CD4-positive, alpha-beta T cell treated with Interleukin-4 for 4 hours (primary cell): ENCODE measurements at regions not wholly inside any gene's neighbourhood (a gene's known extent, or its start where the extent isn't known, plus 50 kb on each side); places are given as distances from the start of the nearest gene placed in this dataset.

Experiments
- DNase-seq: peaks from one replicate; pipeline ENCODE4 v3.0.0-alpha.2; 2020

DNA sequence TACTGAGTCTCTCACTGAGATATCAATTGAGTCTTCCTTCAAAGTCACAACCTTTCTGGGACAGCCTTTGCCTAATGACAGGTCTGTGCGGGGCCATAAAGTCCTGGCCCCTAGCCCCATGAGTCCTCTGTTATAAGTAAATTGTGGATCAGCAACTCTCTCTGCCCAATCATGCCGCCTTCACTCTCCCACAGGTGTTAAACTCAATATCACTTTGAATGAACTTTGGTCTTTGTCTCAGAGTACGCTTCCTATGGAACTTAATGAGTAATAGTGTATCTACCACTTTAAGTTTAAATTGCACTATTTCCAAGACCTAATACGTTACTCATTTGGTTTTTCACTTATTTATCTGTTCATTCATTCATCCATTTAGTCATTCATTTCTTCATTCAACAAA, 826.4 kb downstream of the TUSC7 start:
- DNase-seq, result no peak

- no peak for DNase-seq
These were observed 828.4 kb downstream of the TUSC7 start for GRCh38 chr3:117537949-117538348.

GRCh38 chr3:117539729-117540128, 830.1 kb downstream of the TUSC7 start:
- DNase-seq, result no peak

GRCh38 chr3:117540597-117540996, 831.0 kb downstream of the TUSC7 start:
- DNase-seq, result no peak

DNA sequence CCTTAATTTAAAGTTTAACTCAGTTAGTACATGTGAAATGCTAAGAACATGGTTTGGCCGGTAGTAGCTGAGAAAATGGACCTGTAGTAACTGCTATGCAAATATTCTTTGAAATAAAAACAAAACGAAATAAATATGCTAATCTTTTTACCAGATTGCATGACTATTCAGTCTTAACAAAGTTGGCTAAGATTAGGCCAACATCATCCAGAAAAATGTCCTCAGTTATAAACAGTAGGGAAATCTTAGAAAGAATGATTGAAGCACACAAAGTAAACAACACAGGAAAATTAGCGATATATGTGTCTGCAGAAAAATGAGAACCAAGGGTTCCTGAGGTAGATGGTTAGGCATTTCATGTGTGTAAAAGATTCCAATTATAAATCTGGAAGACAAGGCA, 832.1 kb downstream of the TUSC7 start:
- no peak for DNase-seq

DNA sequence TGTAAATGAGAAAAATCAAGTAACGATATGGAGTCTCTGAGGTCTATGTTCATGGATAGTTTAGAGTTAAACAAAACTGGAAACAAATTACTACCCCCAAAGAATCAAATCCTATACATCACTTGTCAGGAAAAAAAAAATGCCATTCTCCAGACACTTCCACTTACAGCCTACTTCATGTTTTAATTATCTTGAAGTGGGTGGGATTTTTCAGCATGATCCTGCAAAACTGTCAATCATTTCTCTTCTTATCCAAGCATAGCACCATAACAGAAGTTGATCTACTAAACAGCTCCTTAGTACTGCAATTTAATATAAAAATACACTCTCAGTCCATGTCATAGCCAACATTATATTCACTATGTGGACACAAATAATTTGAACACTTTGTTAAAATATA, 833.9 kb downstream of the TUSC7 start:
- no peak for DNase-seq

- DNase-seq, result no peak
These were observed 835.9 kb downstream of the TUSC7 start for GRCh38 chr3:117545484-117545883.

GRCh38 chr3:117547956-117548550, 838.5 kb downstream of the TUSC7 start:
- no peak for DNase-seq

DNA sequence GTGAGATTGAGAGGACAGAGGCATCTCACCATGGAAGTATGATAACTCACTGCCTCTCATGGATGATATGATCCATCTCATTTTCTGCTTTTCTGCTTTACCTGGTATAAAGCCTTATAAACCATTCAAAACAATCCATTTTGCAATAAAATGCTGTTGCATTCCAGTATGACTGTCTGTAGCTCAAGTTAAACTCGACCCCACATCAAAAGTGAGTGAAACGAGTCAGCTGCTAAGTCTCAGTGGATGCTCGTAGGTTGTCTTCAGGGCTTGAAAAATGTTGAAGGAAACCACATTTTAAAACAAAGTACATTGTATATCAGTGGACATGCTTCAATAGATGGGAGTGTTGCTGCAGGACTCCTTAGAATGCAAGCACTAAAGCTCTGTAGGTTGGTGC, 839.0 kb downstream of the TUSC7 start:
- DNase-seq, result no peak

DNA sequence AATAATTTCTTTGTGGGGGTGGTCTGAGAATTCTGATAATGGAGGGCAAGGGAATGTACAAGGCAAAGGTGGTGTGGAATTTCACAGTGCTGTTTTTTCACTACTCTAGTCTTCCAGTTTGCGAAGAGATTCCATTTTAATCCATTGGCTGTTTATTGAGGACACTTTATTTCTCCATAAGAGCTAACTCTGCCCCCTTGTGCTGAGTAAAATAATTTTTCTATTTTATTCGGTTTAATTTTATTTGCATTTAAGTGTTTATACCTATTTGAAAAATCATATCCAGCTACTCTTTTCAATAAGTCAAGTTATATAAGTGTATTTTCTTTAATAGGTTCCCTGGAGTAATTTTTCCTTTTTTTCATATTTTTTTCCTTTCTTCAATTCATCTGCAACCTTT, 840.1 kb downstream of the TUSC7 start:
- no peak for DNase-seq

GRCh38 chr3:117550766-117551165, 841.2 kb downstream of the TUSC7 start:
- no peak for DNase-seq

- DNase-seq, result no peak
These were observed 843.9 kb downstream of the TUSC7 start for GRCh38 chr3:117553461-117553860.

DNA sequence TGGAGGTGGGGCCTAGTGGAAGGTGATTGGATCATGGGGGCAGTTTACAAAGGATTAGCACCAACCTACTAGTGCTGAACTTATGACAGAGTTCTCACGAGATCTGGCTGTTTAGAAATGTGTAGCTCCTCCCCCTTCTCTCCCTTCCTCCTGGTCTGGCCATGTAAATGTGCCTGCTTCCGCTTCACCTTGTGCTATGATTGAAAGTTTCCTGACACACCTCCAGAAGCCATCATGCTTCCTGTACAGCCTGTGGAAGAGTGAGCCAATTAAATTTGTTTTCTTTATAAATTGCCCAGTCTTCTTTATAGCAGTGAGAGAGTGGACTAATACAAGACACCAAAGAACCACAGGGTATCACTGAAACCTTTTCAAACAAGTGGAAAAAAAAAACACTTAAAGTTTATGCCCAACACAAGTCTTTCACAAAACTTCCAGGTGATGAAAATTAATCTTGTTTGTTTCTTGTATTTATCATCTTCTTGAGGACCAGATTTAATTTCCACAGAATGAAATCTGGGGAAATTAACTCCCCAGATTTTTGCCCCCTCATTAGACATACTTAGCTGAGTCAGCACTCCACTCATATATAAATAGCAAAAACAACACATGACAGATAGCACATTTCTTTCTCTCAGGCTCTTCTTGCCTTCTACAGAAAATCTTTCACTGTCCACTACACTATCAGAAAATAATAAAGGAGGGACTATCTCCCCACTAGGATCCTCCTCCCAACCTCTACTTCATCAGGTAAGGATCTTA, 847.2 kb downstream of the TUSC7 start:
- DNase-seq, result no peak

DNA sequence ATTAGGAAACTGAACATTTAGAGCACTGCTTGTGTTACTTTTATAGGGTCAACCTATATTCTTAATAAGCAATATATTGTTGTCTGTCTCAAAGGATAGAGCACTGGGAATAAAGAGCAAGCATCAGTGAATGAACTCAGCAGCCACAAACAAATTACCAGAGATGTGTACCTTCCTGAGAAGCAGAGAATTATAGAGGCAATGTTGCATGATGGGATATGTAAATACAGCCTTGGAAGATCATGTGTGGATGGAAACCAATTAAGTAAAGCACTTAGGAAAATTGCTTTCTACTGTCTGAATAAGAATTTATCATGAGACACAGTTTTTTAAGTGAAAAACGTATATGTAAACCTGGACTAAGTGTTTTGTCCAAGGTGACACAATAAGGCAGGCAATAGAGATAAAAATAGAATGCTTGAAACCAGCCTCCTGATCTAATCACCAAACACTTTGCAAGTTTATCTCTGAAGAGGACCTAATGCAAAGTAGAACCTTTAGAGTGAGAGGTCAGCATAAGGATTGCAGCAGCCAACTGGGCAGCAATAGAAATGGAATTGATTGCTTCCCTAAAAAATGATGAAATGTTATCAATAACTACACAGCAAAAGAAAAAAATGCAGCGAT, 848.0 kb downstream of the TUSC7 start:
- DNase-seq, result no peak

DNA sequence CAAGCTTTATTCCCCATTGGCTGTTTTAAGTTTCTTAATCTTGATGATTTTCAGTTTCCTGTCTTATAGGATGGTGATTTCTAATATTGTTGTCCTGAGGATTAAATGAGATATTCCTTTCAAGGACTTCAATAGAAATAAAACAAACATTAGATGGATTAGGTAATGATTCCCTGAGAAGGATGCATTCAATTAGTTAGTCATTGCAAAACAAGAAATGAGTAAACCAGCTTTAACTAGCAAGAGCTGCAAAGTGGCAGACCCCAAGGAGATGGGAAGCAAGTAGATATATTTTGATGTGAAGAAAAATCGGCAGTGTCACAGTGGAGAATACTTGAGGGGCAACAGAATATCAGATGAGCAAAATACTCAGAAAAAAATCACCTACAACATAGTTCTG, 849.1 kb downstream of the TUSC7 start:
- no peak for DNase-seq

GRCh38 chr3:117562000-117562399, 852.4 kb downstream of the TUSC7 start:
- no peak for DNase-seq

DNA sequence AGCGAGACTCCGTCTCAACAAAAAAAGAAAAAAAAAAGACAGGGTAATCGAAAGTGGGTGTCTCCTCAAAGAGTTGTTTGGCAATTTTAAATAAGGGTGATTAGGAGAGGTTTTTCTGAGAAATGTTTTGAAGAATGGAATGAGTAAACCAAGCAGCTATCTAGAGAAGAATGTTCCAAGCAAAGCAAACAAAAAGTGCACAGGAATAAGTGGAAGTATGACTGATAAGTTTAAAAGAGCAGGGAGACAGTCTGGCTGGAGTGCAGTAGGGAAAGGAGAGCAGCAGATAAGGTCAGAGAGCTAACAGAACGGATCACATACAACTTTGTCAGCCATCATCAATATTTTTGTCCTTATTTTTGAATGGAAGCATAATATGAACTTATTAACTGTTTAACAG, 853.5 kb downstream of the TUSC7 start:
- DNase-seq, result no peak

GRCh38 chr3:117565777-117566176, 856.2 kb downstream of the TUSC7 start:
- no peak for DNase-seq

- no peak for DNase-seq
These were observed 857.3 kb downstream of the TUSC7 start for GRCh38 chr3:117566926-117567325.

- no peak for DNase-seq
These were observed 857.8 kb downstream of the TUSC7 start for GRCh38 chr3:117567382-117567781.

- no peak for DNase-seq
These were observed 858.3 kb downstream of the TUSC7 start for GRCh38 chr3:117567906-117568305.

DNA sequence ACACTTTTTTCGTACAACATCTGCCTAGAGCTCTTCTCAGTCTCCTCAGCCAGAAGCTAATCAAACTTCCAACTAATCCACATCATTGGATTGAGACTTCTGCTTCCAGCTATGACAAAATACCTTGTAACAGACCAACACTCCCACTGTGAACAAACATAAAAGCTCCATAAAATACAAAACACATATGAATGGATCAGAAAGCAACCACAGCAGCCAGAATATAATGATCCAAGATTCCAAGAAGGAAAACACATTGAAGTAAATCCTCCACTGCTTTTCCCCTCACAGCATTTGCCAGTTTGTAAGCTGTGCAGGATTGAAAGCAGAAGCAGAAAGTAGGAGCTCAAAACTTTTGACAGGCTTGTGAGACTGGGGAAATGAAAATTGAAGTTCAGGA, 863.2 kb downstream of the TUSC7 start:
- no peak for DNase-seq

DNA sequence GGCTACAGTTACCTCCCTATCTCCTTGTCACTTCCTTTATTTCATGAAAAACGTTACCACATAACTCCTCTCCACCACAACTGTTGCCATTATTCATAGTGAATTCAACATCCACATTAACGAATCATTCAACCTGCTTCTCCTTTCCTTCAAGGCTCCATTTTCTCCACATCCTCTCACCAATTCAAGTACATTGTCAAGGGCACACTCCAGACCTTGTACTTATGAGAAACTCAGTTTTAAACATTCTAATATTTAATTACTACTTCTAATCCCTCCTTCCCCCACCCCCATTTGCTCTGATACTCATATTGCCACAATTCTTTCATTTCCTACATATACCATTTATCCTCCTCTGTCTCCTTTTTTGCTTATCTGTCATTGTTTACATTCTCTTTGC, 871.2 kb downstream of the TUSC7 start:
- DNase-seq, result no peak

GRCh38 chr3:117586161-117586560, 876.6 kb downstream of the TUSC7 start:
- DNase-seq, result no peak

DNA sequence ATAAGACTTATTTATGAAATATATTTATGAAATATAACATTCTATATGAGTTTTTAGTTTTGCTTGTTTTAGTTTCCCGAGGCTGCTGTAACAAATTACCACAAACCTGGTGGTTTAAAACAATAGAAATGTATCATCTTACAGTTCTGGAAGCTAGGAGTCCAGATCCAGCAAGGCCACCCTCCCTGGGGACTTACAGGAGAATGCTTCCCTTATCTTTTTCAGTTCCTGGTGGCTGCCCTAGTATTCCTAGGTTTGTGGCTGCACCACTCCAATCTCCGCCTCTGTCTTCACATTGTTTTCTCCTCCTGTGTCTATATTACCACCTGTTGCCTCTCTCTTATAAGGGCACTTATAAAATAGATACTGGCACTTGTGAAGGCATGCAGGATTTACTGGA, 877.8 kb downstream of the TUSC7 start:
- no peak for DNase-seq
